GM18868 (cell line): ENCODE measurements at regions not wholly inside any gene's neighbourhood (a gene's known extent, or its start where the extent isn't known, plus 50 kb on each side); places are given as distances from the start of the nearest gene placed in this dataset.
"Not testable (repeated sequence)": the region's sequence is repeated elsewhere in the genome, so short reads cannot be mapped to it uniquely, and the experiment has no call there.

Source experiments
- ATAC-seq: cut with Tn5 transposase; IDR thresholded peaks from one replicate; pipeline ENCODE4 v1.9.1; 2021; ENCODE audit warnings: mild to moderate bottlenecking, moderate library complexity; ENCODE audit not compliant: unreplicated experiment

DNA sequence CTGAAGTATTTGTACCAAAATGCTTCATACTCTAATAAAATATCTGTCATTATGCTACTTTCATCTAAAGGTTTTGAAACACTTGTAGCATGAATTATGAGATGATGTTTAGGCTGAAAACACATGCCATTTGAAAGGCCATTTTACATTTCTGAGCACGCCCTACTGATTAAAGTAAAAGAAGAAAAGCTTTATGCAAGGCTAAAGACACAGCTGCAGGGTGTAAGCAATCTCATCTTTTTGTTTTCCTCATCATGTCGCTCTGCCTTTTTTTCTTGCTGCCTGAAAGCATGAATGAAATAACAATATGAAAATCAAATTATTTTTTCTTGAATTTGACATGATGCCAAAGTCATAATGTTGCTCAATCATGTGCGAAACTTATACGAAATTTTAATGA lies 148.6 kb upstream of the ARG1 start:
- no peak for ATAC-seq

DNA sequence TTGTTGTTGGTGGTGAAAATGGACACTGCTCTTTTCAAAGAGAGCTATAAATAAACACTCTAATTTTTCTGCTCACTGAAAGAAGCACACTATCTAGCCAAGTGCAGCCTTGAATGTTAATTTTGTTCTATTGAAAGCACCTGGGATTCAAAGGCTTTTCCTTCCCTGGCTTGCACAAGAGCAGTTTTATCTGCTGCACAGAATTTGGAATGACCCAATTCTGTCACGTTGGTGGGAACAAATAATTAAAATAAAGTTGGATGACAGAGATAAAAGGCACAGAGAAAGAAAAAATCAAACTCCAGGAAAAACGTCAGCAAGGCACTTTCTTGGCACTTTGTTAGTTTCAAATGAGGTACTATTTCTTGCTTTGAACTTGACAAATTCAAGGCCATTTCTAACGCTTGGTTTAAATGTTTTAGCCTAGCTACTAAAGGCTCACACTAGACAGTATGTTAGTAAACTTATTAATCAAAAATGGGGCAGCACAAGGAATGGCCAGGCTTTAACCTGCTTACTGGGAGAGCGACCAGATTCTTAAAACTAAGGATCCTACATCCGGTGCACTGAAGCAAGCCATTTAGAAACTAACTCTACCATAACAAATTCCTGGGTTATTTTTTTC lies 145.5 kb upstream of the ARG1 start:
- no peak for ATAC-seq

GRCh38 chr6:131430531-131430930 lies 142.5 kb upstream of the ARG1 start:
- ATAC-seq: no peak

DNA sequence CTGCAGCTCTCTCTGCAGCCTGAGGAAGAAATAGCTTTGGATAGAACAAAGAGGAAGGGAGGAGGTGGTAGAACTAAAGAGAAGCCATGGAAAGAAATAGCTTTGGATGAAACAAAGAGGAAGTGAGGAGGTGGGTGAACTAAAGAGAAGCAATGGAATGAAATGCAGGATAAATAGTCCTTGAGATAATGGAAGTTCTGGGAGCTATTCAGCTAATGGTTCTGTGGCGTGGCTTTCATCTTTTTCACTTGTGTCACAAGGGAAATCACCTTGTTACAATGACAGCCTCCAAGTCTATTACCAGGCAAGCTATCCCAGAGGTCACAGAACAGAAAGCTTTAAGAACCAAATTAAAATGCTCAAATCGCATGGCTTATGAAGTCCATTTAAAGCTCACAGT lies 141.3 kb upstream of the ARG1 start:
- ATAC-seq: no peak

DNA sequence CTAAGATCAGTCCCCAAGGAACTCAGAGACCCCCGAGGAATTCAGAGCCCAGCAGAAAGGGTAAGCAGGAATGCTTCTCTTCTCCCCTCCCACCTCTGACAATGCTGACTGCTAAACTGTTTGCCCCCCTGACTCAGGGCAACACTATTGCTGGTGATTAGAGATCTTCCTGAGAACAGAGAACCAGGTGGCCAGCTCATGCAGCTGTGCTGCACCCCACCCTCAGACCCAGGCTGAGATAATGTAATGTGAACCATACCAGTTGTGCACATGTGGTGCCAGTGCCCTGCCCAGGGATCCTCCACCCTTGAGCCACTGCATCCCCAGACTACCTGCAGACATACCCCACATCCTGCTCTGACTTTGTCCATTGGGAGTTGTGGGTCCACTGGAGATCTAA lies 139.1 kb upstream of the ARG1 start:
- ATAC-seq: no peak

DNA sequence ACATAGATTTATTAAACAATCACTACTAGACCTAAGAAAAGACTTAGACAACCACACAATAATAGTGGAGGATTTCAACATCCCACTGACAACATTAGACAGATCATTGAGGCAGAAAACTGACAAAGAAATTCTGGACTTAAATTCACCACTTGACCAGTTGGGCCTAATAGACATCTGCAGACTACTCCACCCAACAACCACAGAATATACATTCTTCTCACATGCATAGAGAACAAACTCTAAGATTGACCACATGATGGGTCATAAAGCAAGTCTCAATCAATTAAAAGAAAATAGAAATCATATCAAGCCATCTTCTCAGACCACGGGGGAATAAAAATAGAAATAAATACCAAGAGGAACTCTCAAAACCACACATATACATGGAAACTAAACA lies 136.7 kb upstream of the ARG1 start:
- no peak for ATAC-seq

- no peak for ATAC-seq
Measured at GRCh38 chr6:131443014-131443413, 130.0 kb upstream of the ARG1 start.

DNA sequence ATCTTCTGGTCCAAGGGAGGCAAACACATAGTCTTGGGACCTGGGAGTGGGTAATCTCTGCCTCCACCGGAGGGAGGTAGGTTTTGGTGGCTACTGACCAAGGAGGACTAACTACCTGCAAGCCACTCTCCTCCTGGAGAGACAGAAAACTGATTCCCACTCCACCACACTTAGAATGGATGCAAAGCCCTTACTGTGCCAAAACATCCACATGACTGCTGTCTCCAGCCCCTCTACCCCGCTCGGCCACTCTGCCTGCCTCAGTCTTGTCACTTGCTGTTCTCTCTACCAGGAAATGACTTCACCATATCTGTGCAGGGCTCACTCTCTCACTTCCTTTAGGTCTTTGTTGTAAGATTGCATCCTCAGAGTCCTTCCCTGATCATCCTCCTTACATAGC lies 129.5 kb upstream of the ARG1 start:
- no peak for ATAC-seq

GRCh38 chr6:131445356-131445755 lies 127.7 kb upstream of the ARG1 start:
- ATAC-seq: not testable (repeated sequence)

DNA sequence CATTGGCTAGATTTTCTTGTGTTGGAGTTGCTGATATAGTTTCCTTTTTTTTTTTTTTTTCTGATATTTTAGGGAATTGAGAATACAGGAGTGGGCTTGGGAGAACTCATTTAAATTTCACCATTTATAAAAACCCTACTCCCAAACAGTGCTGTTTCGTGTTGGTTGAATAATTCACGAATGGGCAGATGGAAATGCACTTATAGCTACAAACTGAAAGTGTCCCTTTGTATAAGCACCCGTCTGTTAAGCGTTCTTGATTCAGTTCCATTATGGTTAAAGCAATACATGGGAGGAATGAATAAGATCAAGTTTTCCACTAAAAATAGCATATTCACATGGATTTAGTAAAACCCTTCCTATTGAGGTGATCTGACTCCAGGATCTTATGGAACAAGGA lies 122.2 kb upstream of the ARG1 start:
- ATAC-seq: no peak

DNA sequence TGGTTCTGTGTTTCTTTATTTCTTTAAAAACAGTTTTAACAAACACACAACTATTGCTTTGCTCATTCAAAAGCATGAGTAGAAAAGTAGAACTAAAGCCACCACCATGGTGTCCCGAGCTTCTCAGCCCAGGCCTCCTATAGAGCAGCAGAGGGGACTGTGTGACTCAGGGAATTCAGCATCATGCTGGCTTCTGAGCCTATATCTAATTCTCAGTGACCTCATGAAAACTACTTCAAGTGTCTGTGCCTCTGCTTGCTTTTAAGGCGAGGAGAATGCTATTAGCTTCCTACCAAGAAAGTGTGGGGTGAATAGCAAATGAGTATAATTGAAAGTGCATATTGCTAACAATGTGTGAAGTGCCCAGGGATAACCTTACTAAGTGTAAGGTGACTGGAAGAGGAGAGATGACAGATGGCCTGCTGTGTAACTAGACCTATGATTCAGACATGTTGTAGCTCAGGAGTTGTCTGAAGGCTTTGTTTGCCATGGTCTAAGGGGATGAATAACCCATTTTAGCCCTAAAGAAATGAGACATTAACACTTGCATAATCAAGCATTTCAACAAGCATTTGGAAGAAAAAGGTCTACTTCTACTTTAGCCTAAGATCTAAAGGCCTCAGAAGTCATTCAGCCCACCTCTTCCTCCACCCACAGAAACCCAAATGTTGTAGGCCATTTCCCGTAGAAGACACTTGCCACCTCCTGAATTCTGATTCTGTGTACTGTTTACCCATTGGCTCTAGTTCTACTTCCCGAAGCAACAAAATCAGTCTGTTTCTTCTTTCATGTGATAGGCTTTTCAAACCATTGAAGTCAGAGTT lies 121.5 kb upstream of the ARG1 start:
- no peak for ATAC-seq

- ATAC-seq: no peak
Measured at GRCh38 chr6:131453803-131454202, 119.2 kb upstream of the ARG1 start.

GRCh38 chr6:131456565-131456964 lies 116.5 kb upstream of the ARG1 start:
- ATAC-seq: no peak

DNA sequence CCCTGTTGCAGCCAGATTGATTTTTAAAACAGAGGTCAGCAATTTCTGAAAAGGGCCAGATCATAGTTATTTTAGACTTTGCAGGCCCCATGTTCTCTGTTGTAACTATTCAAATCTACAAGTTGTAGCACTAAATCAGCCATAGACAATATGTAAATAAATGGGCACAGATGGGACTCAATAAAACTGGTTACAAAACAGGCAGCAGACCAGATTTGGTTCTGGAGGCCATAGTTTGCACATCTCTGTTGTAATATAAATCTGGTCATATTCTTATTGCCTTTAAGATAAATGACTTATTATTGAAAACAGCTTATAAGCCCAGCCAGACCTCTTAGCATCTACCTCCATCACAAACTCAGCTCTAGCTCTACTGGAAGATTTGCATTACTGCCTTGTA lies 114.0 kb upstream of the ARG1 start:
- no peak for ATAC-seq

DNA sequence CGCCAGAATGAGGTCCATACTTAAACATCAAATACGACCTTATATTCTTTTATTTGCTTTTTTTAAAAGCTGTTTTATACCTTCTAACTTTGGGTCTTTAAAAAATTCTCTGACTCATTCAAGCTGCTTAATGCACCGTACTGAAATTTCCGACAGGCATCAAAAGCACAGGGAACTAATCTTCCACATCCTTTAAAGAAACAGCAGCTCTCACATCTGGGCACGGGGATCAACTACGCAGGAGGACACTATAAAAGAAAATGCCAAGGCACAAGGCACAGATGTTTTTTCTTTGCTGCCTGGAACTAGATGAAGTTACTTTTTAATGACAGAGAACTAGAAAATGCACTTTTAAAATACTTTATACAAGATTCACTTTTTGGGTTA lies 112.4 kb upstream of the ARG1 start:
- no peak for ATAC-seq

- no peak for ATAC-seq
Measured at GRCh38 chr6:131469130-131469529, 103.9 kb upstream of the ARG1 start.

GRCh38 chr6:131470534-131470933 lies 102.5 kb upstream of the ARG1 start:
- no peak for ATAC-seq

- ATAC-seq: no peak
Measured at GRCh38 chr6:131471331-131471730, 101.7 kb upstream of the ARG1 start.

DNA sequence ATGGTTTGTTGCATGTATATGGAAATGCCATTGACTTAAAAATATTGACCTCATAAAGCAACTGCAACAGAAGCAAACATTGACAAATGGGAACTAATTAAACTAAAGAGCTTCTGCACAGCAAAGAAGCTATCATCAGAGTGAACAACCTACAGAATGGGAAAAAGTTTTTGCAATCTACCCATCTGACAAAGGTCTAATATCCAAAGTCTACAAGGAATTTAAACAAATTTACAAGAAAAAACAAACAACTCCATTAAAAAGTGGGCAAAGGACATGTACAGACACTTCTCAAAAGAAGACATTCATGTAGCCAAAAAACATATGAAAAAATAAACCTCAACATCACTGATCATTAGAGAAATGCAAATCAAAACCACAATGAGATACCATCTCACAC lies 99.7 kb upstream of the ARG1 start:
- not testable (repeated sequence) for ATAC-seq

DNA sequence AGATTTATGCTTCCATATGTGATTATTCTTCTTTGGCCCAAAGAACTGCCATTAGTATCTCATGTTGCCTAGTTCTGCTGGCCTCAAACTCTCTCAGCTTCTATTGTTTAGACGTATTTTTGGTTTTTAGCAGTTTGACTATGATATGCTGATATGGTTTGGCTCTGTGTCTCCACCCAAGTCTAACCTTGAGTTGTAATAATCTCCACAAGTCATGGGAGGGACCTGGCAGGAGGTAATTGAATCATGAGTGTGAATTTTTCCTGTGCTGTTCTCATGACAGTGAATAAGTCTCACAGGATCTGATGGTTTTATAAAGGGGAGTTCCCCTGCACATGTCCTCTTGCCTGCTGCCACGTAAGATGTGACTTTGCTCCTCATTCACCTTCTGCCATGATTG lies 96.7 kb upstream of the ARG1 start:
- no peak for ATAC-seq

- not testable (repeated sequence) for ATAC-seq
Measured at GRCh38 chr6:131478740-131479211, 94.2 kb upstream of the ARG1 start.

DNA sequence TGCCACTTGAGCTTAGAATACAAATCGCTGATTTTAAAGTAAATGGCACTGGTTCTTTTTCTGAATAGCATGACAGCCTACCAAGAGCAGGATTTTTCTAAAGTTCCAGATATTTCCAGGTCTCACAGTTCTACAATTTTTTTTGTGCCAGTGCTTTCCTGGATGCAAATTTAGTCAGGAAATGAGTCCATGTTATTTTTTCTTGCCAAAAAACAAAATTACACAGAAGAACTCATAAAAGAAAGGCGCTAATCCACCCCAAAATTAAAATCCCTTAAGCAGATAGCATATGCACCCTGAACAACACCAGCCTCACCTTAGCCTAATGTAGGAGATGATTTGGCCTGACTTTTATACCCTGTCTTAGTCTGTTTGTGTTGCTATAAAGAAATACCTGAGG lies 86.4 kb upstream of the ARG1 start:
- ATAC-seq: no peak

GRCh38 chr6:131488780-131489179 lies 84.2 kb upstream of the ARG1 start:
- no peak for ATAC-seq
